Activated CD8-positive, alpha-beta memory T cell treated with anti-CD3 and anti-CD28 coated beads for 48 hours (primary cell): ENCODE measurements at regions not wholly inside any gene's neighbourhood (a gene's known extent, or its start where the extent isn't known, plus 50 kb on each side); places are given as distances from the start of the nearest gene placed in this dataset.

Experiments
- DNase-seq, 3 experiments: peaks; one replicate each; pipeline ENCODE4 v3.0.0-alpha.2; 2020; ENCODE audit warnings: low read depth in 2 of 3, low spot score in 2 of 3

- DNase-seq: no peak
Observed at GRCh38 chr7:41114131-41114530, 588.8 kb downstream of the INHBA start.

GRCh38 chr7:41113719-41114118, 589.2 kb downstream of the INHBA start:
- DNase-seq: no peak

GRCh38 chr7:41110186-41110585, 592.7 kb downstream of the INHBA start:
- no peak for DNase-seq

GRCh38 chr7:41108821-41109220, 594.1 kb downstream of the INHBA start:
- DNase-seq: no peak

- no peak for DNase-seq
Observed at GRCh38 chr7:41107938-41108448, 594.9 kb downstream of the INHBA start.

- DNase-seq: no peak
Observed at GRCh38 chr7:41107330-41107937, 595.5 kb downstream of the INHBA start.

GRCh38 chr7:41104631-41105030, 598.3 kb downstream of the INHBA start:
- no peak for DNase-seq

GRCh38 chr7:41103331-41103730, 599.6 kb downstream of the INHBA start:
- no peak for DNase-seq

- DNase-seq: no peak
Observed at GRCh38 chr7:41098846-41099245, 604.0 kb downstream of the INHBA start.

GRCh38 chr7:41098402-41098801, 604.5 kb downstream of the INHBA start:
- DNase-seq: no peak

- no peak for DNase-seq
Observed at GRCh38 chr7:41097501-41097900, 605.4 kb downstream of the INHBA start.

GRCh38 chr7:41096917-41097316, 606.0 kb downstream of the INHBA start:
- DNase-seq: no peak

- DNase-seq: no peak
Observed at GRCh38 chr7:41093141-41093540, 609.7 kb downstream of the INHBA start.

- no peak for DNase-seq
Observed at GRCh38 chr7:41085244-41085643, 617.6 kb downstream of the INHBA start.

GRCh38 chr7:41084381-41084780, 618.5 kb downstream of the INHBA start:
- DNase-seq: no peak

- DNase-seq: no peak
Observed at GRCh38 chr7:41069635-41070034, 633.3 kb downstream of the INHBA start.

GRCh38 chr7:41067576-41067975, 635.3 kb downstream of the INHBA start:
- no peak for DNase-seq

GRCh38 chr7:41065663-41066062, 637.2 kb downstream of the INHBA start:
- no peak for DNase-seq

GRCh38 chr7:41063116-41063515, 639.8 kb downstream of the INHBA start:
- DNase-seq: no peak

- no peak for DNase-seq
Observed at GRCh38 chr7:41060796-41061195, 642.1 kb downstream of the INHBA start.

- DNase-seq: no peak
Observed at GRCh38 chr7:41059796-41060195, 643.1 kb downstream of the INHBA start.

- no peak for DNase-seq
Observed at GRCh38 chr7:41058986-41059741, 643.7 kb downstream of the INHBA start.
